Activated naive CD4-positive, alpha-beta T cell treated with anti-CD3 and anti-CD28 coated beads for 36 hours (primary cell): ENCODE measurements at regions not wholly inside any gene's neighbourhood (a gene's known extent, or its start where the extent isn't known, plus 50 kb on each side); places are given as distances from the start of the nearest gene placed in this dataset.

ENCODE experiments used
- CTCF ChIA-PET: fragments of 350-600 bp; sonication (Branson Sonifier 250); formaldehyde crosslinking; loops from one replicate; lab custom pipeline; 2021; ENCODE audit warnings: antibody characterized with exemption; lab: Charles Lee
- DNase-seq: peaks from one replicate; pipeline ENCODE4 v3.0.0-alpha.2; 2020
- H3K27ac Mint-ChIP-seq: one replicate; pipeline ENCODE4 v1.8.0; 2021; ENCODE audit warnings: mild to moderate bottlenecking, mixed read lengths
- H3K27me3 Mint-ChIP-seq: one replicate; pipeline ENCODE4 v1.8.0; 2021; ENCODE audit warnings: low read depth, mixed read lengths
- H3K36me3 Mint-ChIP-seq: one replicate; pipeline ENCODE4 v1.8.0; 2021; ENCODE audit warnings: low read depth, mixed read lengths
- H3K4me1 Mint-ChIP-seq: one replicate; pipeline ENCODE4 v1.8.0; 2021; ENCODE audit warnings: low read depth, mixed read lengths
- H3K4me3 Mint-ChIP-seq: one replicate; pipeline ENCODE4 v1.8.0; 2021; ENCODE audit warnings: mild to moderate bottlenecking, moderate library complexity, mixed read lengths
- H3K9me3 Mint-ChIP-seq: one replicate; pipeline ENCODE4 v1.8.0; 2021; ENCODE audit warnings: mixed read lengths
- intact Hi-C: fragments of 100-400 bp; cut with micrococcal nuclease; formaldehyde crosslinking; loops from one replicate; pipeline ENCODE4 v1.15.1; 2023

- CTCF ChIA-PET: no interaction called here
- Mint-ChIP-seq H3K9me3 (no peaks in the 10 kb centered on the region), H3K27me3 (no peaks in the 10 kb centered on the region), H3K4me1 (peaks cover 36% of the 10 kb centered on the region), H3K27ac (no peak overlapping the region), H3K4me3 (no peak overlapping the region), H3K36me3 (no peaks in the 10 kb centered on the region)
- intact Hi-C loops: no loop called here
- peak; percentile 50 for DNase-seq
Observed at GRCh38 chr10:8238986-8239385, 184.5 kb downstream of the GATA3 start.

- CTCF ChIA-PET: interaction anchor here (0.6 kb wide), 1 partner anchor 188 kb away, joined by 3 read pairs; no protein-coding TSS in a partner anchor
- H3K4me1 Mint-ChIP-seq: peaks cover 55% of the 10 kb centered on the region
- no peak for DNase-seq
- no peaks in the 10 kb centered on the region for H3K27me3 Mint-ChIP-seq
- H3K36me3 Mint-ChIP-seq: no peaks in the 10 kb centered on the region
- no peak overlapping the region for H3K27ac Mint-ChIP-seq
- H3K4me3 Mint-ChIP-seq: no peak overlapping the region
- intact Hi-C loops: no loop called here
- no peaks in the 10 kb centered on the region for H3K9me3 Mint-ChIP-seq
Observed at GRCh38 chr10:8240861-8241260, 186.4 kb downstream of the GATA3 start.

GRCh38 chr10:8242295-8242872 lies 187.9 kb downstream of the GATA3 start:
- Mint-ChIP-seq H3K4me1 (peaks cover 58% of the 10 kb centered on the region), H3K27me3 (no peaks in the 10 kb centered on the region), H3K36me3 (peaks cover 2% of the 10 kb centered on the region), H3K9me3 (peaks cover 4% of the 10 kb centered on the region), H3K4me3 (no peak overlapping the region), H3K27ac (no peak overlapping the region)
- intact Hi-C loops: loop anchor here (2.0 kb wide), 2 partner anchors 112 to 182 kb away; no protein-coding TSS in a partner anchor
- DNase-seq: peak; percentile 77
- CTCF ChIA-PET: no interaction called here

GRCh38 chr10:8245131-8245813 lies 190.8 kb downstream of the GATA3 start:
- Mint-ChIP-seq H3K9me3 (peaks cover 9% of the 10 kb centered on the region), H3K27me3 (no peaks in the 10 kb centered on the region), H3K4me3 (no peak overlapping the region), H3K36me3 (peaks cover 2% of the 10 kb centered on the region), H3K4me1 (peaks cover 38% of the 10 kb centered on the region), H3K27ac (peak overlapping the region; percentile 37)
- CTCF ChIA-PET: no interaction called here
- DNase-seq: peak; percentile 30
- intact Hi-C loops: loop anchor here (1.0 to 2.0 kb wide), 2 partner anchors 9 to 62 kb away; no protein-coding TSS in a partner anchor

GRCh38 chr10:8245814-8246142 lies 191.3 kb downstream of the GATA3 start:
- H3K27ac Mint-ChIP-seq: no peak overlapping the region

GRCh38 chr10:8246548-8246947 lies 192.1 kb downstream of the GATA3 start:
- H3K4me1 Mint-ChIP-seq: peaks cover 38% of the 10 kb centered on the region
- H3K36me3 Mint-ChIP-seq: peaks cover 2% of the 10 kb centered on the region
- DNase-seq: no peak
- CTCF ChIA-PET: no interaction called here
- H3K9me3 Mint-ChIP-seq: peaks cover 9% of the 10 kb centered on the region
- H3K27me3 Mint-ChIP-seq: no peaks in the 10 kb centered on the region
- no peak overlapping the region for H3K27ac Mint-ChIP-seq
- no peak overlapping the region for H3K4me3 Mint-ChIP-seq
- intact Hi-C loops: no loop called here

More at GRCh38 chr10:8245814-8246142, 191.3 kb downstream of the GATA3 start:
- H3K4me1 Mint-ChIP-seq: peaks cover 38% of the 10 kb centered on the region
- H3K9me3 Mint-ChIP-seq: peaks cover 9% of the 10 kb centered on the region
- no peaks in the 10 kb centered on the region for H3K27me3 Mint-ChIP-seq
- peaks cover 2% of the 10 kb centered on the region for H3K36me3 Mint-ChIP-seq
- CTCF ChIA-PET: no interaction called here
- intact Hi-C loops: loop anchor here (1.0 to 2.0 kb wide), 2 partner anchors 9 to 63 kb away; no protein-coding TSS in a partner anchor
- H3K4me3 Mint-ChIP-seq: no peak overlapping the region
- DNase-seq: no peak

GRCh38 chr10:8247191-8247590 lies 192.7 kb downstream of the GATA3 start:
- Mint-ChIP-seq H3K4me1 (peaks cover 35% of the 10 kb centered on the region), H3K27me3 (no peaks in the 10 kb centered on the region), H3K36me3 (peaks cover 2% of the 10 kb centered on the region), H3K4me3 (no peak overlapping the region), H3K27ac (no peak overlapping the region), H3K9me3 (peaks cover 9% of the 10 kb centered on the region)
- intact Hi-C loops: no loop called here
- CTCF ChIA-PET: no interaction called here
- DNase-seq: no peak

- Mint-ChIP-seq H3K4me1 (peaks cover 30% of the 10 kb centered on the region), H3K4me3 (no peak overlapping the region), H3K27ac (no peak overlapping the region), H3K27me3 (no peaks in the 10 kb centered on the region), H3K36me3 (peaks cover 2% of the 10 kb centered on the region), H3K9me3 (peaks cover 9% of the 10 kb centered on the region)
- DNase-seq: no peak
- CTCF ChIA-PET: no interaction called here
- intact Hi-C loops: no loop called here
Observed at GRCh38 chr10:8248868-8249267, 194.4 kb downstream of the GATA3 start.

- Mint-ChIP-seq H3K27ac (peak overlapping the region; percentile 73), H3K4me1 (peaks cover 23% of the 10 kb centered on the region), H3K4me3 (no peak overlapping the region), H3K9me3 (peaks cover 3% of the 10 kb centered on the region), H3K36me3 (no peaks in the 10 kb centered on the region), H3K27me3 (no peaks in the 10 kb centered on the region)
- intact Hi-C loops: loop anchor here (1.0 to 5.0 kb wide), 8 partner anchors 9 to 838 kb away; no protein-coding TSS in a partner anchor
- CTCF ChIA-PET: no interaction called here
- peak; percentile 40 for DNase-seq
Observed at GRCh38 chr10:8254350-8254749, 199.9 kb downstream of the GATA3 start.

- no peak for DNase-seq
- H3K4me3 Mint-ChIP-seq: no peak overlapping the region
- CTCF ChIA-PET: no interaction called here
- H3K36me3 Mint-ChIP-seq: no peaks in the 10 kb centered on the region
- H3K4me1 Mint-ChIP-seq: peaks cover 23% of the 10 kb centered on the region
- H3K27ac Mint-ChIP-seq: peak overlapping the region; percentile 73
- no peaks in the 10 kb centered on the region for H3K27me3 Mint-ChIP-seq
- no peaks in the 10 kb centered on the region for H3K9me3 Mint-ChIP-seq
- intact Hi-C loops: loop anchor here (2.0 kb wide), 4 partner anchors 60 to 194 kb away; no protein-coding TSS in a partner anchor
Observed at GRCh38 chr10:8255301-8255700, 200.8 kb downstream of the GATA3 start.

- Mint-ChIP-seq H3K4me1 (peaks cover 2% of the 10 kb centered on the region), H3K4me3 (no peak overlapping the region)
Observed at GRCh38 chr10:8260645-8261044, 206.2 kb downstream of the GATA3 start.

GRCh38 chr10:8262317-8262716 lies 207.8 kb downstream of the GATA3 start:
- H3K27me3 Mint-ChIP-seq: no peaks in the 10 kb centered on the region
- CTCF ChIA-PET: no interaction called here
- H3K27ac Mint-ChIP-seq: no peak overlapping the region
- intact Hi-C loops: no loop called here
- H3K4me3 Mint-ChIP-seq: no peak overlapping the region
- H3K9me3 Mint-ChIP-seq: no peaks in the 10 kb centered on the region
- H3K4me1 Mint-ChIP-seq: no peaks in the 10 kb centered on the region
- no peak for DNase-seq
- H3K36me3 Mint-ChIP-seq: no peaks in the 10 kb centered on the region

More at GRCh38 chr10:8260645-8261044, 206.2 kb downstream of the GATA3 start:
- H3K9me3 Mint-ChIP-seq: no peaks in the 10 kb centered on the region
- CTCF ChIA-PET: no interaction called here
- H3K36me3 Mint-ChIP-seq: no peaks in the 10 kb centered on the region
- H3K27me3 Mint-ChIP-seq: no peaks in the 10 kb centered on the region
- H3K27ac Mint-ChIP-seq: no peak overlapping the region
- DNase-seq: no peak
- intact Hi-C loops: no loop called here

- H3K4me3 Mint-ChIP-seq: no peak overlapping the region
- no peaks in the 10 kb centered on the region for H3K9me3 Mint-ChIP-seq
- no peaks in the 10 kb centered on the region for H3K36me3 Mint-ChIP-seq
- H3K27me3 Mint-ChIP-seq: no peaks in the 10 kb centered on the region
- no peak overlapping the region for H3K27ac Mint-ChIP-seq
- no peaks in the 10 kb centered on the region for H3K4me1 Mint-ChIP-seq
- CTCF ChIA-PET: no interaction called here
- intact Hi-C loops: no loop called here
- DNase-seq: no peak
Observed at GRCh38 chr10:8269976-8270375, 215.5 kb downstream of the GATA3 start.
